BJ (cell line): ENCODE measurements at regions not wholly inside any gene's neighbourhood (a gene's known extent, or its start where the extent isn't known, plus 50 kb on each side); places are given as distances from the start of the nearest gene placed in this dataset.

Experiments
- CTCF ChIA-PET: fragments of 350-600 bp; formaldehyde crosslinking; extraction: SDS; loops from one replicate; lab custom pipeline; 2021; ENCODE audit warnings: antibody characterized with exemption, inconsistent platforms; lab: Yijun Ruan, JAX
- POLR2A ChIA-PET: fragments of 300-600 bp; sonication (Branson Sonifier 250); formaldehyde crosslinking; extraction: SDS; loops from one replicate; lab custom pipeline; 2021; ENCODE audit warnings: antibody characterized with exemption; lab: Charles Lee
- DNase-seq: peaks from one replicate; pipeline ENCODE4 v3.0.0-alpha.2; 2011; ENCODE audit warnings: low read depth
- H3K27me3 ChIP-seq: 2 replicates; pipeline ENCODE4 v1.6.0; 2011; ENCODE audit warnings: low read length; ENCODE audit not compliant: control insufficient read depth, insufficient read depth
- H3K36me3 ChIP-seq: 2 replicates; pipeline ENCODE4 v1.5.1; 2011; ENCODE audit warnings: low read length; ENCODE audit not compliant: control insufficient read depth, insufficient read depth
- H3K4me3 ChIP-seq: 2 replicates; pipeline ENCODE4 v1.5.1; 2011; ENCODE audit warnings: low read depth, mild to moderate bottlenecking, control low read depth, low read length
- TF ChIP-seq, protein P1 (sequence below): IDR thresholded peaks from 2 replicates; pipeline ENCODE4 v1.5.1; 2011; ENCODE audit warnings: low read depth, mild to moderate bottlenecking, control low read depth, inconsistent platforms, low read length, moderate library complexity; ENCODE audit not compliant: insufficient read depth

DNA sequence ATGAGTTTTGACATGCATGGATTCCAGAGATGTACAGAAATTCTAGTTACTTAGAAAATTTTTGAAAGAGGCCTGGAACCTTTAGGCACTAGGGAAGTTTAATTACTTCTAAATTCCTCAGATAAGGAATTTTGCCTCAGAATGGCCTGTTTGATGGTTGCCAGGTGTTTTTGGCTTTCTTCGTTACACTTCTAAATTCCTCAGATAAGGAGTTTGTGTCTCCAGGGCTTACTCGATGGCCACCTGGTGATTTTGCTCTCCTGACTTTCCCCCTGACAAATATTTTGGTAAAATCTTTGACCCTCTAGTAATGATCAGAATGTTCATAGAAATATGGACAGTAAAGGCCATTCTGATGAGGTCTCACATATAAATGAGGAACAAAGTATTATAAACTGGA is 64.3 kb downstream of the BEX3 start:
- no peaks in the 10 kb centered on the region for H3K36me3 ChIP-seq
- DNase-seq, result no peak
- TF ChIP-seq, protein P1, sequence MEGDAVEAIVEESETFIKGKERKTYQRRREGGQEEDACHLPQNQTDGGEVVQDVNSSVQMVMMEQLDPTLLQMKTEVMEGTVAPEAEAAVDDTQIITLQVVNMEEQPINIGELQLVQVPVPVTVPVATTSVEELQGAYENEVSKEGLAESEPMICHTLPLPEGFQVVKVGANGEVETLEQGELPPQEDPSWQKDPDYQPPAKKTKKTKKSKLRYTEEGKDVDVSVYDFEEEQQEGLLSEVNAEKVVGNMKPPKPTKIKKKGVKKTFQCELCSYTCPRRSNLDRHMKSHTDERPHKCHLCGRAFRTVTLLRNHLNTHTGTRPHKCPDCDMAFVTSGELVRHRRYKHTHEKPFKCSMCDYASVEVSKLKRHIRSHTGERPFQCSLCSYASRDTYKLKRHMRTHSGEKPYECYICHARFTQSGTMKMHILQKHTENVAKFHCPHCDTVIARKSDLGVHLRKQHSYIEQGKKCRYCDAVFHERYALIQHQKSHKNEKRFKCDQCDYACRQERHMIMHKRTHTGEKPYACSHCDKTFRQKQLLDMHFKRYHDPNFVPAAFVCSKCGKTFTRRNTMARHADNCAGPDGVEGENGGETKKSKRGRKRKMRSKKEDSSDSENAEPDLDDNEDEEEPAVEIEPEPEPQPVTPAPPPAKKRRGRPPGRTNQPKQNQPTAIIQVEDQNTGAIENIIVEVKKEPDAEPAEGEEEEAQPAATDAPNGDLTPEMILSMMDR, result no peak
- CTCF ChIA-PET, result interaction anchor here (1.4 kb wide), 1 partner anchor 23 kb away, joined by 3 read pairs; no protein-coding TSS in a partner anchor
- H3K4me3 ChIP-seq, result no peak overlapping the region
- H3K27me3 ChIP-seq, result no peaks in the 10 kb centered on the region
- POLR2A ChIA-PET, result no interaction called here

DNA sequence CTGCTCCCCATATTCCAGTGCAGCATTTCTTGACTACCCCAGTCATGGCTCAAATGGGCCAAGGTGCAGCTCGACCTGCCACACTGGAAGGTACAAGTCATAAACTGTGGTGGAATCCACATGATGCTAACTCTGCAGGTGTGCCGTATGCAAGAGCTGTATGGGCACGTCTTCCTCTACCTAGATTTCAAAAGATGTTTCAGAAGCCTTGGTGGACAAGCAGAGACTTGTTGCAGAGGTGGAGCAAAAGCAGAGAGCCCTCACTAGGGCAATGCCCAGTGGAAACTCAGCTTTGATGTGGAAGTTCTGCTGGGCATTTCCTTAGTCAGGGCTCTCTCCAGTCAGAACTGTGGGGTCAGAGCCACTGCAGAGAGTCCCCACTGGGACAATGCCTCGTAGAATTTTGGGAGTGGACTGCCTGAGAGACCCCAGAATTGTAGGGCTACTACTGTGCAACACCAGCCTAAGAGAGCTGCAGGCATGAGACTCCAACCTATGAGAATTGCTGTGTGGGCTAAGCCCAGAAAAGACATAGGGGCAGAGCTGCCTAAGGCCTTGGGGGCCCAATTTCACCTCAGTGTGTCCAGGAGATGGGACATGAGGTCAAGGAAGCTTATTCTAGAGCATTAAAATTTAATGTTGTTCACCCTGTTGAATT is 65.7 kb downstream of the BEX3 start:
- no peaks in the 10 kb centered on the region for H3K36me3 ChIP-seq
- ChIA-PET POLR2A (interaction anchor here (0.6 kb wide), 1 partner anchor 38 kb away, joined by 4 read pairs; no protein-coding TSS in a partner anchor), CTCF (interaction anchor here (0.8 kb wide), 1 partner anchor 22 kb away, joined by 3 read pairs; no protein-coding TSS in a partner anchor)
- TF ChIP-seq, protein P1, result no peak
- H3K27me3 ChIP-seq, result no peaks in the 10 kb centered on the region
- H3K4me3 ChIP-seq, result no peak overlapping the region
- DNase-seq, result no peak

DNA sequence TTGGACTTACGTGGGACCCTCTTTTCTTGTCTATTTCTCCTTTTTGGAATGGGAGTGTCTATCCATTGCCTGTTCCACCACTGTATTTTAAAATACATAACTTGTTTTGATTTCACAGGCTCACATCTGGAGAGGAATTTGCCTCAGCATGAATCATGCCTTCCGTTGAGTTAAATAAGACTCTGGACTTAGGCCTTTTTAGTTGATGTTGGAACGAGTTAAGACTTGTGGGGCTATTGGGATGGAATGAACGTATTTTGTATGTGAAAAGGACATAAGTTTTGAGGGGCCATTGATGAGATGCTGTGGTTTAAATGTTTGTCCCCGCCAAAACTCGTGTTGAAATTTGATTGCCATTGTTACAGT is 66.2 kb downstream of the BEX3 start:
- Histone ChIP-seq H3K36me3 (no peaks in the 10 kb centered on the region), H3K27me3 (no peaks in the 10 kb centered on the region), H3K4me3 (no peak overlapping the region)
- TF ChIP-seq, protein P1, result no peak
- ChIA-PET CTCF (no interaction called here), POLR2A (interaction anchor here (0.6 kb wide), 1 partner anchor 38 kb away, joined by 4 read pairs; no protein-coding TSS in a partner anchor)
- no peak for DNase-seq

DNA sequence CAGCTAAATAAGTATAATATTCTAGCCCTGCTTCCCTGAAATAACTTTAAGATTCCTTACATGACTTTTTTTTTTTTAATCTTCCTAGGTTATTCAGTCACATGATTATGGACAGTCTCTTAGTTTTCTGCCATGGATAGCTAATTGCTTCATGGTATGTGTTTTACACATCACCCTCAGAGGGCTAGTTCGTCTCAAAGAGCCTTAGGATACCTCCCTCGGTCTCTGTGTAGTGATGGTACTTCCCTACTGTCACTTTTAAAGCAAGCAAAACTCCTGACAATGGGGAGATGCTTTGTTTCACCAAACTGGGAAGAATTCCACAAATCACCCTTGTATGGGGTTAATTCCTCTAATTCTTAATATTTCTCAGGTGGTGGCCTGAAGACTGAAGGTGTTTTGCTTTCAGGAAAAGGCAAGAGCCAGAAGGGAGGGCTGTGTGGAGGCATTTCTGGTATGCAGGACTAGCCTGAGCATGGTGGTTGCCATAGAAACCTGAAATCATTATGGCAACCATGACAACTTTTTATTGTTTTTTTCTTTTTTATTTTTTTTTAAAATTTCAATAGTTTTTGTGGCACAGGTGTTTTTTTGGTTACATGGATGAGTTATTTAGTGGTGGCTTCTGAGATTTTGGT is 70.4 kb downstream of the BEX3 start:
- ChIA-PET POLR2A (no interaction called here), CTCF (interaction anchor here (1.3 kb wide), 1 partner anchor 17 kb away, joined by 3 read pairs; no protein-coding TSS in a partner anchor)
- TF ChIP-seq, protein P1, result no peak
- H3K36me3 ChIP-seq, result no peaks in the 10 kb centered on the region
- H3K4me3 ChIP-seq, result no peak overlapping the region
- no peaks in the 10 kb centered on the region for H3K27me3 ChIP-seq
- DNase-seq, result no peak
